ENCODE measurements at regions not wholly inside any gene's neighbourhood (a gene's known extent, or its start where the extent isn't known, plus 50 kb on each side); places are given as distances from the start of the nearest gene placed in this dataset.

DNA sequence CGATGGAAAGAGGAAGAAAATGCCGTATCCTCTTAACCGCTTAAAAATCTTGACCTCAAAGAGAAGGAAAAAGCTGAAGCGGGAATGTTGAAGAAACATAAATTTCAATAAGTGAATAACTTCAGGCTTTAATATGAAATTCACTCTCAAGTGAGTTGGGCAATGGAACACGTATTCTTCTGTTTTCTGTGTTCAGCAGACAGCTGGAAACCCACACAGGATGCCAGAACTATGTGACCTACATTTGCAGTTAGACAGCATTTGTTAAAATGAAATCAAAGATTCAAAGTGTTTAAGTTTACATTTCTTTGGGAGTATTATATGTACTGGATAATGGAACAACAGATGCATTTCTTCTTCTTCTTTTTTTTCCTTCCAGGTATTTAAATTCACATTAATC lies 80.5 kb upstream of the SPATS2L start:
- ChIA-PET CTCF (interaction anchor here (0.8 to 1.7 kb wide), 2 partner anchors 11 to 18 kb away, joined by 3 to 5 read pairs; no protein-coding TSS in a partner anchor), POLR2A (no interaction called here)
- intact Hi-C loops (cut with micrococcal nuclease): no loop called here
- Histone ChIP-seq H3K36me3 (ENCODE audit: control insufficient read depth in 2 of 2, extremely low read depth in 1 of 2, insufficient read depth in 2 of 2, low read length in 2 of 2) (no peaks in the 10 kb centered on the region), H3K9me3 (replicated peaks; ENCODE audit: control insufficient read depth, insufficient read depth, low read length) (no peaks in the 10 kb centered on the region), H3K27me3 (ENCODE audit: control insufficient read depth in 2 of 2, insufficient read depth in 2 of 2, low read length in 2 of 2) (peaks cover 0 to 9% of the 10 kb centered on the region in 2 experiments), H3K4me1 (ENCODE audit: control insufficient read depth, extremely low read depth, insufficient read depth, low read length) (no peaks in the 10 kb centered on the region), H4K20me1 (replicated peaks; ENCODE audit: control insufficient read depth, extremely low read depth, insufficient read depth, low read length) (no peaks in the 10 kb centered on the region), H3K79me2 (ENCODE audit: control insufficient read depth, insufficient read depth, low read length) (no peaks in the 10 kb centered on the region), H2AFZ (ENCODE audit: low read depth, low read length) (no peak overlapping the region), H3K9ac (replicated peaks; ENCODE audit: extremely low read depth, insufficient read depth, low read length) (no peak overlapping the region), H3K4me2 (ENCODE audit: insufficient read depth, low read length) (no peak overlapping the region), H3K27ac (ENCODE audit: insufficient read depth, low read depth, low read length) (no peak overlapping the region), H3K4me3 (replicated peaks in 1 of 3; ENCODE audit: insufficient read depth in 1 of 3, low read depth in 1 of 3, low read length in 3 of 3) (no peak overlapping the region), H3K9me1 (replicated peaks; ENCODE audit: control insufficient read depth, extremely low read depth, insufficient read depth, low read length) (no peaks in the 10 kb centered on the region)
- TF ChIP-seq POLR2AphosphoS5 (IDR thresholded peaks at IDR 0.05; ENCODE audit: insufficient read depth, low read depth, low read length): no peak
- TF ChIP-seq EZH2 (IDR thresholded peaks at IDR 0.05; ENCODE audit: borderline replicate concordance, low read depth, low read length, severe bottlenecking): no peak
- TF ChIP-seq, protein P1, sequence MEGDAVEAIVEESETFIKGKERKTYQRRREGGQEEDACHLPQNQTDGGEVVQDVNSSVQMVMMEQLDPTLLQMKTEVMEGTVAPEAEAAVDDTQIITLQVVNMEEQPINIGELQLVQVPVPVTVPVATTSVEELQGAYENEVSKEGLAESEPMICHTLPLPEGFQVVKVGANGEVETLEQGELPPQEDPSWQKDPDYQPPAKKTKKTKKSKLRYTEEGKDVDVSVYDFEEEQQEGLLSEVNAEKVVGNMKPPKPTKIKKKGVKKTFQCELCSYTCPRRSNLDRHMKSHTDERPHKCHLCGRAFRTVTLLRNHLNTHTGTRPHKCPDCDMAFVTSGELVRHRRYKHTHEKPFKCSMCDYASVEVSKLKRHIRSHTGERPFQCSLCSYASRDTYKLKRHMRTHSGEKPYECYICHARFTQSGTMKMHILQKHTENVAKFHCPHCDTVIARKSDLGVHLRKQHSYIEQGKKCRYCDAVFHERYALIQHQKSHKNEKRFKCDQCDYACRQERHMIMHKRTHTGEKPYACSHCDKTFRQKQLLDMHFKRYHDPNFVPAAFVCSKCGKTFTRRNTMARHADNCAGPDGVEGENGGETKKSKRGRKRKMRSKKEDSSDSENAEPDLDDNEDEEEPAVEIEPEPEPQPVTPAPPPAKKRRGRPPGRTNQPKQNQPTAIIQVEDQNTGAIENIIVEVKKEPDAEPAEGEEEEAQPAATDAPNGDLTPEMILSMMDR (IDR thresholded peaks at IDR 0.05; ENCODE audit: extremely low read depth in 1 of 2, insufficient read depth in 1 of 2, low read depth in 1 of 2, low read length in 2 of 2): no peak
- no peak for TF ChIP-seq MYC (IDR thresholded peaks at IDR 0.05; ENCODE audit: low read depth, low read length)
- no peak for TF ChIP-seq POLR2A (IDR thresholded peaks at IDR 0.05; ENCODE audit: low read depth, low read length)
- no peak for TF ChIP-seq GATA2 (IDR thresholded peaks at IDR 0.05; ENCODE audit: insufficient read depth, insufficient read length, low read depth, low read length)
- no peak for TF ChIP-seq JUN (IDR thresholded peaks at IDR 0.05; ENCODE audit: borderline replicate concordance, insufficient read depth, insufficient read length, low read depth)
- TF ChIP-seq, protein P2, sequence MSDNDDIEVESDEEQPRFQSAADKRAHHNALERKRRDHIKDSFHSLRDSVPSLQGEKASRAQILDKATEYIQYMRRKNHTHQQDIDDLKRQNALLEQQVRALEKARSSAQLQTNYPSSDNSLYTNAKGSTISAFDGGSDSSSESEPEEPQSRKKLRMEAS (IDR thresholded peaks at IDR 0.05; ENCODE audit: insufficient read depth, insufficient read length): no peak
- no peak for TF ChIP-seq FOS (IDR thresholded peaks at IDR 0.05; ENCODE audit: borderline replicate concordance, insufficient read depth, low read length)
- dilution Hi-C loops (cut with MboI; ENCODE audit: extremely low pct_ligation_motif_present, low sequenced_read_pairs): no loop called here
- no TSS peak for BruUV-seq (replicated peaks)
- FAIRE-seq (no peak), DNase-seq (ENCODE audit: low read depth, low spot score) (no peak)

Measured in endothelial cell of umbilical vein (primary cell).